ENCODE measurements at regions not wholly inside any gene's neighbourhood (a gene's known extent, or its start where the extent isn't known, plus 50 kb on each side); places are given as distances from the start of the nearest gene placed in this dataset.

- H3K4me1 ChIP-seq (replicated peaks in 1 of 4; ENCODE audit: control insufficient read depth in 3 of 4, insufficient read depth in 4 of 4, low read length in 3 of 4), result peaks cover 0 to 2% (median 0%) of the 10 kb centered on the region in 4 experiments; a peak in 1 of 7 replicates
- H3K79me2 ChIP-seq (ENCODE audit: control insufficient read depth in 1 of 2, insufficient read depth in 2 of 2, low read length in 2 of 2), result no peaks in the 10 kb centered on the region
- H2BK120ac ChIP-seq (replicated peaks; ENCODE audit: low read depth, low read length), result no peak overlapping the region
- H2BK5ac ChIP-seq (ENCODE audit: low read depth, low read length), result no peak overlapping the region
- no peaks in the 10 kb centered on the region; the same call in 1 of the 2 replicates for H3K23me2 ChIP-seq (ENCODE audit: low read depth, low read length)
- no peak overlapping the region for H3K4me3 ChIP-seq (ENCODE audit: extremely low read depth in 1 of 4, insufficient read depth in 2 of 4, low read depth in 3 of 4, low read length in 4 of 4)
- H3K23ac ChIP-seq (ENCODE audit: insufficient read length), result no peak overlapping the region
- H3K18ac ChIP-seq (ENCODE audit: extremely low read depth, low read length), result no peak overlapping the region
- no peaks in the 10 kb centered on the region for H3K27me3 ChIP-seq (replicated peaks in 1 of 4; ENCODE audit: control insufficient read depth in 3 of 4, extremely low read depth in 1 of 4, insufficient read depth in 3 of 4, low read length in 3 of 4)
- H3K14ac ChIP-seq (ENCODE audit: insufficient read length), result no peak overlapping the region
- no peak overlapping the region for H2BK20ac ChIP-seq (ENCODE audit: low read length)
- no peak overlapping the region for H3K4ac ChIP-seq (replicated peaks; ENCODE audit: insufficient read length, low read depth, low read length)
- WGBS, 2 experiments (ENCODE audit: extremely low coverage in 1 of 2, insufficient coverage in 1 of 2, insufficient read length in 1 of 2, insufficient replicate concordance in 2 of 2, low coverage in 1 of 2, low lambda C conversion rate in 2 of 2, missing lambda C conversion rate in 1 of 2), result 61% methylated on average over 6 of the region's 6 CpGs; no CpG with 5 or more reads in 1 of the 2 experiments
- no peaks in the 10 kb centered on the region for H3K36me3 ChIP-seq (ENCODE audit: control insufficient read depth in 2 of 4, insufficient read depth in 4 of 4, low read length in 3 of 4)
- CTCF ChIA-PET (ENCODE audit: partially characterized antibody), result no interaction called here
- no peak overlapping the region for H2BK12ac ChIP-seq (ENCODE audit: low read depth, low read length)
- no peak overlapping the region for H3K9ac ChIP-seq (replicated peaks in 1 of 4; ENCODE audit: extremely low read depth in 1 of 4, low read depth in 3 of 4, low read length in 3 of 4)
- no peak overlapping the region for H4K91ac ChIP-seq (replicated peaks; ENCODE audit: insufficient read length, low read length)
- H3K9me3 ChIP-seq (ENCODE audit: insufficient read depth in 2 of 2, low read depth in 1 of 2, low read length in 1 of 2), result no peaks in the 10 kb centered on the region
- H4K8ac ChIP-seq (ENCODE audit: extremely low read depth, insufficient read depth, low read length), result no peak overlapping the region
- DNase-seq (ENCODE audit: low read depth in 1 of 2, low spot score in 2 of 2), result no peak
- POLR2A ChIA-PET (ENCODE audit: partially characterized antibody), result no interaction called here
- no peak overlapping the region for H3K56ac ChIP-seq (replicated peaks; ENCODE audit: insufficient read length, low read depth, low read length)
- H2AK5ac ChIP-seq (ENCODE audit: low read depth, low read length), result no peak overlapping the region
- H3K79me1 ChIP-seq (ENCODE audit: low read depth, low read length), result no peaks in the 10 kb centered on the region
- H2AFZ ChIP-seq (ENCODE audit: low read length), result peak overlapping the region; percentile 4; the same call in 1 of the 2 replicates
- no peak overlapping the region for H3K4me2 ChIP-seq (ENCODE audit: insufficient read depth in 1 of 2, low read depth in 2 of 2, low read length in 2 of 2)
- no peak for FAIRE-seq
- H4K20me1 ChIP-seq (replicated peaks in 1 of 2; ENCODE audit: control insufficient read depth in 1 of 2, insufficient read depth in 2 of 2, low read length in 2 of 2), result no peaks in the 10 kb centered on the region
- no peak overlapping the region for H3K27ac ChIP-seq (ENCODE audit: low read depth, low read length)
- H4K5ac ChIP-seq (ENCODE audit: insufficient read length, low read depth, low read length), result no peak overlapping the region
- no peak overlapping the region for H2BK15ac ChIP-seq (ENCODE audit: low read length)
- TF ChIP-seq BACH1 (IDR thresholded peaks at IDR 0.05; ENCODE audit: low read length), result no peak
- no peak for TF ChIP-seq JUN (IDR thresholded peaks at IDR 0.05; ENCODE audit: low read depth, low read length)
- TF ChIP-seq RXRA (IDR thresholded peaks at IDR 0.05; ENCODE audit: insufficient read depth, low read depth, low read length), result no peak
- no peak for TF ChIP-seq SIN3A (conservative IDR thresholded peaks at IDR 0.05 in 1 of 2, IDR thresholded peaks at IDR 0.05 in 1 of 2; ENCODE audit: low read depth in 1 of 2, low read length in 2 of 2)
- TF ChIP-seq CHD2 (IDR thresholded peaks at IDR 0.05; ENCODE audit: low read length), result no peak
- TF ChIP-seq RAD21 (IDR thresholded peaks at IDR 0.05 in 1 of 2, conservative IDR thresholded peaks at IDR 0.05 in 1 of 2; ENCODE audit: low read depth in 2 of 2, low read length in 2 of 2), result no peak
- TF ChIP-seq SUZ12 (IDR thresholded peaks at IDR 0.05; ENCODE audit: low read length), result no peak
- TF ChIP-seq BRCA1 (IDR thresholded peaks at IDR 0.05; ENCODE audit: low read depth, low read length), result no peak
- TF ChIP-seq USF2 (IDR thresholded peaks at IDR 0.05; ENCODE audit: low read length), result no peak
- no peak for TF ChIP-seq GTF2F1 (IDR thresholded peaks at IDR 0.05; ENCODE audit: borderline replicate concordance, low read depth, low read length)
- no peak for TF ChIP-seq NANOG (IDR thresholded peaks at IDR 0.05; ENCODE audit: insufficient read depth, low read depth, low read length, poor library complexity, severe bottlenecking)
Observed at GRCh38 chr7:81273601-81274397, 354.9 kb upstream of the SEMA3C start.
